Endothelial cell of umbilical vein (primary cell): ENCODE measurements at regions not wholly inside any gene's neighbourhood (a gene's known extent, or its start where the extent isn't known, plus 50 kb on each side); places are given as distances from the start of the nearest gene placed in this dataset.
A peak's percentile ranks its signal among the peaks of the same experiment; 100 is the strongest.

Source experiments
- BruUV-seq: library from RNA; stranded (reverse); fragments of 400-500 nt; replicated peaks from 2 replicates; lab custom pipeline; 2021; lab: Mats Ljungman, UMichigan
- CTCF ChIA-PET: fragments of 300-600, 350-600 bp; sonication (Branson Sonifier 250); formaldehyde crosslinking; loops from one replicate; lab custom pipeline; 2021; ENCODE audit warnings: antibody characterized with exemption, inconsistent platforms; lab: Charles Lee
- POLR2A ChIA-PET: fragments of 300-600, 350-600 bp; sonication (Branson Sonifier 250); formaldehyde crosslinking; loops from one replicate; lab custom pipeline; 2021; ENCODE audit warnings: antibody characterized with exemption, inconsistent platforms; lab: Charles Lee
- DNase-seq: peaks from one replicate; pipeline ENCODE4 v3.0.0-alpha.2; 2011; ENCODE audit warnings: low read depth, low spot score
- FAIRE-seq: peaks from 2 replicates; lab custom pipeline; 2011; peaks lifted over from hg19 to GRCh38; lab: Jason Lieb, UNC
- H2AFZ ChIP-seq: 2 replicates; pipeline ENCODE4 v1.6.0; 2012; ENCODE audit warnings: low read depth, low read length, control low read depth, inconsistent platforms
- H3K27ac ChIP-seq: 2 replicates; pipeline ENCODE4 v1.5.1; 2011; ENCODE audit warnings: low read depth, mild to moderate bottlenecking, control low read depth, low read length, moderate library complexity; ENCODE audit not compliant: insufficient read depth
- H3K27me3 ChIP-seq, 2 experiments: 2 replicates each; pipeline versions ENCODE4 v1.6.0 to v1.6.1; 2011; ENCODE audit warnings: low read length in 2 of 2, mixed read lengths in 1 of 2; ENCODE audit not compliant: control insufficient read depth in 2 of 2, insufficient read depth in 2 of 2
- H3K36me3 ChIP-seq, 2 experiments: 2 replicates in 1 of 2; 3 replicates in 1 of 2; pipeline ENCODE4 v1.5.1; 2011; ENCODE audit warnings: low read length in 2 of 2, mild to moderate bottlenecking in 1 of 2, moderate library complexity in 1 of 2; ENCODE audit not compliant: control insufficient read depth in 2 of 2, insufficient read depth in 2 of 2; ENCODE audit errors: extremely low read depth in 1 of 2
- H3K4me1 ChIP-seq: 3 replicates; pipeline ENCODE4 v1.5.1; 2011; ENCODE audit warnings: mild to moderate bottlenecking, low read length; ENCODE audit not compliant: control insufficient read depth, insufficient read depth; ENCODE audit errors: extremely low read depth
- H3K4me2 ChIP-seq: 2 replicates; pipeline ENCODE4 v1.6.1; 2011; ENCODE audit warnings: low read length, control low read depth, mixed read lengths; ENCODE audit not compliant: insufficient read depth
- H3K4me3 ChIP-seq, 3 experiments: fragments of 200-600 bp in 1 of 3; sonication (generic), shearing (Covaris generic) in 1 of 3; replicated peaks in 1 of 3; 2 replicates each; pipeline ENCODE4 v1.5.1; 2011 to 2016; ENCODE audit warnings: control low read depth in 3 of 3, low read length in 3 of 3, mild to moderate bottlenecking in 2 of 3, inconsistent platforms in 1 of 3, low read depth in 1 of 3, moderate library complexity in 1 of 3; ENCODE audit not compliant: insufficient read depth in 1 of 3
- H3K79me2 ChIP-seq: 2 replicates; pipeline ENCODE4 v1.6.0; 2012; ENCODE audit warnings: low read length, inconsistent platforms; ENCODE audit not compliant: control insufficient read depth, insufficient read depth
- H3K9ac ChIP-seq: replicated peaks from 2 replicates; pipeline ENCODE3; 2011; ENCODE audit warnings: low read length, control low read depth; ENCODE audit not compliant: insufficient read depth; ENCODE audit errors: extremely low read depth
- H3K9me1 ChIP-seq: replicated peaks from 3 replicates; pipeline ENCODE4 v1.6.0; 2011; ENCODE audit warnings: mild to moderate bottlenecking, low read length; ENCODE audit not compliant: control insufficient read depth, insufficient read depth; ENCODE audit errors: extremely low read depth
- H3K9me3 ChIP-seq: replicated peaks from 2 replicates; pipeline ENCODE4 v1.5.1; 2012; ENCODE audit warnings: low read length, inconsistent platforms; ENCODE audit not compliant: control insufficient read depth, insufficient read depth
- H4K20me1 ChIP-seq: replicated peaks from 2 replicates; pipeline ENCODE3; 2011; ENCODE audit warnings: mild to moderate bottlenecking, low read length; ENCODE audit not compliant: control insufficient read depth, insufficient read depth; ENCODE audit errors: extremely low read depth
- CTCF ChIP-seq, 2 donors: IDR thresholded peaks; 1 replicate in 1 of 2; 2 replicates in 1 of 2; pipeline ENCODE4 v1.5.1; 2011; ENCODE audit warnings: low read length in 2 of 2, mild to moderate bottlenecking in 2 of 2, moderate library complexity in 2 of 2, control low read depth in 1 of 2, inconsistent platforms in 1 of 2, low read depth in 1 of 2; ENCODE audit not compliant: insufficient read depth in 1 of 2; ENCODE audit errors: extremely low read depth in 1 of 2
- EZH2 ChIP-seq: IDR thresholded peaks from 2 replicates; pipeline ENCODE4 v1.6.1; 2012; ENCODE audit warnings: borderline replicate concordance, low read depth, mild to moderate bottlenecking, moderate library complexity, low read length, inconsistent platforms; ENCODE audit not compliant: severe bottlenecking
- FOS ChIP-seq: IDR thresholded peaks from 2 replicates; pipeline ENCODE4 v1.6.1; 2011; ENCODE audit warnings: mild to moderate bottlenecking, low read length, moderate library complexity, borderline replicate concordance; ENCODE audit not compliant: insufficient read depth
- GATA2 ChIP-seq: IDR thresholded peaks from 2 replicates; pipeline ENCODE4 v1.7.0; 2011; ENCODE audit warnings: low read depth, mild to moderate bottlenecking, moderate library complexity, mixed read lengths, low read length; ENCODE audit not compliant: insufficient read length, insufficient read depth
- JUN ChIP-seq: IDR thresholded peaks from 2 replicates; pipeline ENCODE4 v1.6.1; 2011; ENCODE audit warnings: borderline replicate concordance, low read depth; ENCODE audit not compliant: insufficient read length, insufficient read depth
- MAX ChIP-seq: IDR thresholded peaks from 2 replicates; pipeline ENCODE4 v1.6.1; 2011; ENCODE audit not compliant: insufficient read depth, insufficient read length
- MYC ChIP-seq: IDR thresholded peaks from one replicate; pipeline ENCODE4 v1.6.1; 2011; ENCODE audit warnings: mild to moderate bottlenecking, low read depth, low read length
- POLR2A ChIP-seq: IDR thresholded peaks from 2 replicates; pipeline ENCODE4 v1.6.1; 2012; ENCODE audit warnings: low read depth, mild to moderate bottlenecking, control low read depth, low read length
- POLR2AphosphoS5 ChIP-seq: IDR thresholded peaks from 2 replicates; pipeline ENCODE4 v1.6.1; 2012; ENCODE audit warnings: low read depth, mild to moderate bottlenecking, control low read depth, low read length, moderate library complexity; ENCODE audit not compliant: insufficient read depth
- dilution Hi-C: fragments of 300-500 bp; cut with MboI; formaldehyde crosslinking; loops from one replicate; pipeline ENCODE4 v1.15.0; 2019; ENCODE audit warnings: low sequenced_read_pairs; ENCODE audit not compliant: extremely low pct_ligation_motif_present
- intact Hi-C: fragments of 100-400 bp; cut with micrococcal nuclease; formaldehyde crosslinking; loops from one replicate; pipeline ENCODE4 v1.10.0; 2022

- no peaks in the 10 kb centered on the region for H3K27me3 ChIP-seq
- dilution Hi-C loops, result no loop called here
- H3K9me3 ChIP-seq, result no peaks in the 10 kb centered on the region
- H3K9ac ChIP-seq, result no peak overlapping the region
- no peaks in the 10 kb centered on the region for H3K36me3 ChIP-seq
- CTCF ChIA-PET, result interaction anchor here (1.2 to 1.5 kb wide), 2 partner anchors 9 to 13 kb away, joined by 4 read pairs; no protein-coding TSS in a partner anchor
- no TSS peak for BruUV-seq
- H3K4me1 ChIP-seq, result peaks cover 4% of the 10 kb centered on the region
- intact Hi-C loops, result no loop called here
- H3K9me1 ChIP-seq, result no peaks in the 10 kb centered on the region
- H3K79me2 ChIP-seq, result no peaks in the 10 kb centered on the region
- no peak overlapping the region for H3K27ac ChIP-seq
- POLR2A ChIA-PET, result no interaction called here
- H4K20me1 ChIP-seq, result no peaks in the 10 kb centered on the region
- no peak for FAIRE-seq
- DNase-seq, result peak; percentile 26
- peak overlapping the region in 2 of 3 experiments; percentile 15 for H3K4me3 ChIP-seq
- H2AFZ ChIP-seq, result peak overlapping the region; percentile 92
- TF ChIP-seq MAX, result no peak
- no peak for TF ChIP-seq JUN
- TF ChIP-seq GATA2, result no peak
- no peak for TF ChIP-seq MYC
- no peak for TF ChIP-seq POLR2AphosphoS5
- TF ChIP-seq POLR2A, result no peak
- no peak for TF ChIP-seq EZH2
- no peak for TF ChIP-seq FOS
- no peak for TF ChIP-seq CTCF (IDR thresholded peaks at IDR 0.05; ENCODE audit: extremely low read depth in 1 of 2, insufficient read depth in 1 of 2, low read depth in 1 of 2, low read length in 2 of 2)
- peak overlapping the region; percentile 63 for H3K4me2 ChIP-seq
Observed at GRCh38 chr13:59120297-59120843, 1043.4 kb downstream of the DIAPH3 start.
